Cerebellar cortex (tissue), 1 donor: ENCODE measurements at regions not wholly inside any gene's neighbourhood (a gene's known extent, or its start where the extent isn't known, plus 50 kb on each side); places are given as distances from the start of the nearest gene placed in this dataset.

Experiments used
- DNase-seq: peaks from one replicate; pipeline ENCODE4 v3.0.0-alpha.2; 2015; ENCODE audit warnings: low spot score

GRCh38 chr2:40803900-40804299, 352.0 kb upstream of the SLC8A1 start:
- DNase-seq, result no peak

- no peak for DNase-seq
Observed at GRCh38 chr2:40809156-40809555, 357.3 kb upstream of the SLC8A1 start.

- no peak for DNase-seq
Observed at GRCh38 chr2:40814616-40815015, 362.7 kb upstream of the SLC8A1 start.

GRCh38 chr2:40820319-40820718, 368.4 kb upstream of the SLC8A1 start:
- DNase-seq, result no peak

- no peak for DNase-seq
Observed at GRCh38 chr2:40823478-40823877, 371.6 kb upstream of the SLC8A1 start.

- no peak for DNase-seq
Observed at GRCh38 chr2:40824278-40824677, 372.4 kb upstream of the SLC8A1 start.

GRCh38 chr2:40827392-40827791, 375.5 kb upstream of the SLC8A1 start:
- DNase-seq, result no peak

- no peak for DNase-seq
Observed at GRCh38 chr2:40831321-40831873, 379.5 kb upstream of the SLC8A1 start.

- no peak for DNase-seq
Observed at GRCh38 chr2:40841856-40842255, 390.0 kb upstream of the SLC8A1 start.

GRCh38 chr2:40844353-40845277, 392.7 kb upstream of the SLC8A1 start:
- DNase-seq, result no peak

GRCh38 chr2:40851661-40852060, 399.8 kb upstream of the SLC8A1 start:
- DNase-seq, result no peak

- no peak for DNase-seq
Observed at GRCh38 chr2:40859617-40860016, 407.7 kb upstream of the SLC8A1 start.

- no peak for DNase-seq
Observed at GRCh38 chr2:40867829-40868228, 415.9 kb upstream of the SLC8A1 start.

GRCh38 chr2:40872580-40872979, 420.7 kb upstream of the SLC8A1 start:
- no peak for DNase-seq

GRCh38 chr2:40874380-40874779, 422.5 kb upstream of the SLC8A1 start:
- DNase-seq, result no peak

- no peak for DNase-seq
Observed at GRCh38 chr2:40877734-40878288, 425.9 kb upstream of the SLC8A1 start.

- no peak for DNase-seq
Observed at GRCh38 chr2:40879305-40879704, 427.4 kb upstream of the SLC8A1 start.

GRCh38 chr2:40886100-40886499, 434.2 kb upstream of the SLC8A1 start:
- no peak for DNase-seq

- DNase-seq, result no peak
Observed at GRCh38 chr2:40886655-40887054, 434.8 kb upstream of the SLC8A1 start.

- no peak for DNase-seq
Observed at GRCh38 chr2:40896358-40896757, 444.5 kb upstream of the SLC8A1 start.

- no peak for DNase-seq
Observed at GRCh38 chr2:40914666-40915065, 462.8 kb upstream of the SLC8A1 start.

GRCh38 chr2:40915651-40916050, 463.8 kb upstream of the SLC8A1 start:
- DNase-seq, result no peak

- no peak for DNase-seq
Observed at GRCh38 chr2:40935349-40935748, 483.5 kb upstream of the SLC8A1 start.
